GM18519 (cell line): ENCODE measurements at regions not wholly inside any gene's neighbourhood (a gene's known extent, or its start where the extent isn't known, plus 50 kb on each side); places are given as distances from the start of the nearest gene placed in this dataset.
"Not testable (repeated sequence)": the region's sequence is repeated elsewhere in the genome, so short reads cannot be mapped to it uniquely, and the experiment has no call there.

Experiments
- ATAC-seq: cut with Tn5 transposase; IDR thresholded peaks from one replicate; pipeline ENCODE4 v1.9.1; 2021; ENCODE audit warnings: mild to moderate bottlenecking, moderate library complexity; ENCODE audit not compliant: unreplicated experiment, low FRiP score

- not testable (repeated sequence) for ATAC-seq
These were observed 225.2 kb upstream of the PRDM1 start for GRCh38 chr6:105860927-105861326.

- ATAC-seq = no peak
These were observed 226.7 kb upstream of the PRDM1 start for GRCh38 chr6:105859457-105859856.

GRCh38 chr6:105858639-105859038 lies 227.5 kb upstream of the PRDM1 start:
- not testable (repeated sequence) for ATAC-seq

- ATAC-seq = no peak
These were observed 230.7 kb upstream of the PRDM1 start for GRCh38 chr6:105855433-105855832.

GRCh38 chr6:105853979-105854378 lies 232.2 kb upstream of the PRDM1 start:
- ATAC-seq = not testable (repeated sequence)

GRCh38 chr6:105851606-105852005 lies 234.5 kb upstream of the PRDM1 start:
- no peak for ATAC-seq

GRCh38 chr6:105851113-105851580 lies 235.0 kb upstream of the PRDM1 start:
- ATAC-seq = no peak

- no peak for ATAC-seq
These were observed 235.6 kb upstream of the PRDM1 start for GRCh38 chr6:105850261-105851112.

GRCh38 chr6:105849746-105850145 lies 236.4 kb upstream of the PRDM1 start:
- no peak for ATAC-seq

GRCh38 chr6:105847433-105847832 lies 238.7 kb upstream of the PRDM1 start:
- ATAC-seq = no peak

- no peak for ATAC-seq
These were observed 241.8 kb upstream of the PRDM1 start for GRCh38 chr6:105844275-105844883.

GRCh38 chr6:105839266-105839665 lies 246.9 kb upstream of the PRDM1 start:
- no peak for ATAC-seq

GRCh38 chr6:105838171-105838570 lies 248.0 kb upstream of the PRDM1 start:
- no peak for ATAC-seq

- ATAC-seq = no peak
These were observed 249.2 kb upstream of the PRDM1 start for GRCh38 chr6:105836889-105837288.

- ATAC-seq = no peak
These were observed 249.8 kb upstream of the PRDM1 start for GRCh38 chr6:105836379-105836778.

GRCh38 chr6:105835373-105835772 lies 250.8 kb upstream of the PRDM1 start:
- ATAC-seq = no peak

GRCh38 chr6:105833959-105834947 lies 251.9 kb upstream of the PRDM1 start:
- no peak for ATAC-seq

- ATAC-seq = no peak
These were observed 253.8 kb upstream of the PRDM1 start for GRCh38 chr6:105832313-105832761.

GRCh38 chr6:105831311-105832097 lies 254.6 kb upstream of the PRDM1 start:
- ATAC-seq = no peak

- no peak for ATAC-seq
These were observed 260.9 kb upstream of the PRDM1 start for GRCh38 chr6:105825210-105825609.
